ENCODE measurements at regions not wholly inside any gene's neighbourhood (a gene's known extent, or its start where the extent isn't known, plus 50 kb on each side); places are given as distances from the start of the nearest gene placed in this dataset.
"Not testable (repeated sequence)": the region's sequence is repeated elsewhere in the genome, so short reads cannot be mapped to it uniquely, and the experiment has no call there.

DNA sequence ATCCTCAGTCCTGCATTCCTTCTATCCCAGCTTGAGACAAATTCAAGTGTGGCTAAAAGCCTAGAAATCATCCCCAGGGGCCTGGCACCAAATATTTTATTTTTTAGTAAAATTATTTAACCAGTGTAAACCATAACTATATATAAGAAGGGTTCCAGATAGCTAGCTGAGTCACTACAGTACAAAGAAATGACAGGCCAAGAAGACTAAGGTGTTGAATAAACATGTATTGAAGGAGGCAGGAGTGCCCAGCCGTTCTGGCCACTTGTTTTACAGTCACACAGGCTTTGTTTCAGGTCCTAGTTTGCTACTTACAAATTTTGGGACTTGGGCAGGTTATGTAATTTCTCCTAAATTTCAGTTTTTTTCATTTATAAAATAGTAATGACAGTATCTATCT, 225.9 kb upstream of the PITX2 start:
- DNase-seq (ENCODE audit: low spot score): no peak

DNA sequence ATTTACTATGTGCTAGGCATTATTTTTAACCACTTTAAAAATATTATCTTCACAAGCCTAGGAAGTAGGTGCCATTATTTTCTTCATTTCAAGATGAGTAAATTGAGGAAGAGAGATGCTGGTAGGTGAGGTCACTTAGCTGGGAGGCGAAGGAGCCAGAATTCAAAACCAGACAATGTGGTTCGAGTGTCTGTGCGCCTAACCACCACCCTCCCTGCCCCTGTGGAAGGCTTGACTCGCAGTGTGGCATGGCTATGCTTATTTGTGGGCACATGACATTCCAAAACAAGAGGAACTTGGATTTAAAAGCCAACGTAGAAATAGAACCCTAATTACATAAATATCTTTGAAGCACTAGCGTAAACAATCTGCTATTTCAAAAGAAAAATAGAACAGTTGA, 226.6 kb upstream of the PITX2 start:
- no peak for DNase-seq (ENCODE audit: low spot score)

GRCh38 chr4:110850461-110851442, 227.9 kb upstream of the PITX2 start:
- peak; percentile 64 for DNase-seq (ENCODE audit: low spot score)

- DNase-seq (ENCODE audit: low spot score): no peak
Observed at GRCh38 chr4:110851989-110852388, 229.1 kb upstream of the PITX2 start.

DNA sequence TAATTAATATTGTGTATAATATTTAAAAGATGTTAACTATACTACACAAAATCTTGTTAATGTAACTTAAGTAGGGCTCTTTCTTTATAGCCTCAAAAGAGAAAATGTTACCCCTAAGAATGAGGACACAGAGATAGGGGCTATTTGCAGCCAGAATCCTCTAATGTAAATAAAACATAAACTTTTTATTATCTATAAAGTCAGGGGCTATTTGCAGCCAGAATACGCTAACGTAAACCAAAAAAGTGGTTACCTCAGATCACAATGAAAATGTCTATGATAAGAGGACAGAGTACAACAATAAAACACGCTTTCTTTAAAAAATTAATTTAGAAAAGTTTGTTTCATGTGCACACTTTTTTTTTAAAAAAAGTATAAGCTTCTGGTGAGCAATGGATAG, 229.9 kb upstream of the PITX2 start:
- DNase-seq (ENCODE audit: low spot score): no peak

GRCh38 chr4:110853242-110853641, 230.4 kb upstream of the PITX2 start:
- DNase-seq (ENCODE audit: low spot score): no peak

- DNase-seq (ENCODE audit: low spot score): no peak
Observed at GRCh38 chr4:110854021-110854678, 231.3 kb upstream of the PITX2 start.

- no peak for DNase-seq (ENCODE audit: low spot score)
Observed at GRCh38 chr4:110860125-110860524, 237.2 kb upstream of the PITX2 start.

GRCh38 chr4:110860901-110861300, 238.0 kb upstream of the PITX2 start:
- DNase-seq (ENCODE audit: low spot score): no peak

- DNase-seq (ENCODE audit: low spot score): no peak
Observed at GRCh38 chr4:110865611-110866259, 242.9 kb upstream of the PITX2 start.

- no peak for DNase-seq (ENCODE audit: low spot score)
Observed at GRCh38 chr4:110867251-110867960, 244.5 kb upstream of the PITX2 start.

DNA sequence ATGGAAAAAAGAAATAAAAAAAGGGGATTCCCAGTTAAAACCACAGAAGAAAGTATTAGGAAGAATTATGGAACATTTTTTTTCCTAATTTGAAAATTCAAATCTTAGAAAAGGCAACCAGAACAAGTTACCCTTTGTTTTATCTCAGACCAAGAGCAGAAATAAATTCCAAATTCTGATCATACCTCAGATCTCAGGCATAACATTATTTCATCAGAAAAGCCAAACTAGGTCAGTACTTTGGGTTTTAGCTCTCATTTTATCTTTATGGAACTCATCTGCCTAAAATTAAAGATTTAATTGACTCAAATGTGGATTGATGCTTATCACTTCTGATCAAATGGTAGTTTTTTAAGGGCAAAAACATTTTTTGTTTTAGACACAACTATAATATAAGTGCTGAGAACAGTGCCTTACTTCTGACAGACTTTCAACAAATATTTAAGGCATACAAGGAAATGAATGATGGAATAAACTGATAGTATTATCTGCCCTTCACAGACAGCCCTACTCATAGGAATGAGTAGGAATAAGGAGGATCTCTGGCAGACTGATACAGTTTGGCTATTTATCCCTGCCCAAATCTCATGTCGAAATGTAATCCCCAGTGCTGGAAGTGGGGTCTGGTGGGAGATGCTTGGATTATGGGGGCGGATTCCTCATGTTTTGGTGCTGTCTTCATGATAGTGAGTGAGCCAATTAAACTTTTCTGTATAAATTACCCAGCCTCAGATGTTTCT, 245.3 kb upstream of the PITX2 start:
- no peak for DNase-seq (ENCODE audit: low spot score)

- no peak for DNase-seq (ENCODE audit: low spot score)
Observed at GRCh38 chr4:110869114-110869513, 246.2 kb upstream of the PITX2 start.

DNA sequence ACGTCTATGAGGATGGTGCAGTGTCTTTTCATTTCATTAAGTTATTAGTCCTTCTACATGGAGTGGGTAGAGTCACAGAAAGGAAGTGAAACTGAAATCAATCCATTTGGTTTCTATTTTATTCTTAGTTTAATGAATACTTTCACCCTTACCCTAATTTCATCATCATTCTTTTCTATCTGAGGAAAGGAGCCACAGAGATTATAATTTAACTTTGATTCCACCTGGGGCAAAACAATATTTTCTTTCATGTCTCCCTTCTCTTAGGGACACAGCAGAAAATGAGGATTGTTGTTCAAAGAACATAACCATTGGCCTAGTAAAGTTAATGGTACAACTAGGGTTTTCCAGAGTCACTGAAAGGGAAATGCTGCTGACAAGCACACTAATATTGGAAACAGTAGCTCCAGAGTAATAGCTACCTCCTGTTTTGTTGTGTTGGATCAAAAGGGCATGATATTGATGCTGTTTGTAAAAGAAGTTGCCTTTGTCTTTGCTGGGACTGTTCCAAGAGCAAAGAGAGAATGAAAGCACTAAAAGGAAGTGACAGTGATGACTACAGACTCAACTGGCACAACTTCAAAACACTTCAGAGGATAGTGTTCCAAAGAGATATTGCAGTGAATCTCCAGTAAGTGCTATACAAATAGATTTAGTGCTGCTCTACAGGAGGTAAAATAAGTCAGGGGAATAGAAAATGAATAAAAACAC, 247.1 kb upstream of the PITX2 start:
- DNase-seq (ENCODE audit: low spot score): no peak

- DNase-seq (ENCODE audit: low spot score): not testable (repeated sequence)
Observed at GRCh38 chr4:110876214-110876613, 253.3 kb upstream of the PITX2 start.

DNA sequence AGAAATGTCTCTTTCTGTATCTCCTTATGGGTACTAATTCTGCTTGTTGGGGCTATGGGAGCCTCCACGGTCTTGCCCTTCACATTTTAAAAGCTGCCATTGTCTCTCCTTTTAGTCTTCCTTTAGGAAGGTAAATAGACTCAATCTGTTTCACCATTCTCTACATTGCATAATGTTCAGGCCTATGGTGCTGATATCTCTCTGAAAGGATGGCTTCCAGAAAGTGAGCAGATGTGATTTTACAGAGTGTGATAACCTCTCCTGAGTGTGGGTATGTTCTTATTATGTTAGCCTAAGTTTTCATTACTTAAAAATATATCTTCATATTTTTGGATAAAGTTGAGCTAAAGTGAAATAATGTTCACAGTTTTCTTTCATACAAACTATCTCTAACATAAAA, 254.0 kb upstream of the PITX2 start:
- DNase-seq (ENCODE audit: low spot score): no peak

- no peak for DNase-seq (ENCODE audit: low spot score)
Observed at GRCh38 chr4:110877778-110878370, 255.0 kb upstream of the PITX2 start.

DNA sequence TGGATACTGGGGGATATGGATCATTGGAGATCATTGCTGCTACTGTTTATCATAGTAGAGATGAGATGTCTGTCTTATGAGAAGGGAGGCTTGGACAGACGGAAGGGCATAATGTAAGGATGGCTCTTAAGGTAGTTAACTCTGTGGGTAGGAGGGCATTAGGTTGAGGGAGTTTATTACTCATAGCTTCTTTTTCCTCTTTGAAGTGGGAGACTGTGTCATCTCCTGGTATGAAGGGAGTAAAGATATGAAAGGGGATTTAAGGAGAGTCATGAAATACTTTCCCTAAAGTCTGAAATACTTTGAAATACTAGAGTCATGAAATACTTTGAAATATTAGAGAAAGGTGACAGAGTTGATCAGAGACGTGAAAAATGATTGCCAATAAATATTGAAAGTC, 255.5 kb upstream of the PITX2 start:
- DNase-seq (ENCODE audit: low spot score): no peak

DNA sequence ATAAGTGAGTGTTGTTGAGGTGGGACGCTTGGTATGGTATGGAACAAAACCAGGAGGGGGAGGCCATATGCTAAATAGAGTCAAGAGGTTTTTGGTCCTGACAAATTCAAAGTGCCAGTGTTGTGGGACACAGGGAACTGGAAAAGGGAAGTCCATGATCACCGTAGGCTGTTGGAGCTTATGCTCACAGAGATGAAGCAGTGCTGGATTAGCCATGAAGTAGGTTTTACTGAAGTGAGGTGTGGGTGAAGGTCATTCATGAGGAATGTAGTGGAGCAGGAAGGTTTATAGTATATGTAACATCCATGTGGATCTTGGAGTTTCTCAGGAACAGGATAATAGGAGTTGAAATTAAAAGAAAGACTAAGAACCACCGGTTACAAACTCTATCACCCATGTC, 256.1 kb upstream of the PITX2 start:
- DNase-seq (ENCODE audit: low spot score): no peak

DNA sequence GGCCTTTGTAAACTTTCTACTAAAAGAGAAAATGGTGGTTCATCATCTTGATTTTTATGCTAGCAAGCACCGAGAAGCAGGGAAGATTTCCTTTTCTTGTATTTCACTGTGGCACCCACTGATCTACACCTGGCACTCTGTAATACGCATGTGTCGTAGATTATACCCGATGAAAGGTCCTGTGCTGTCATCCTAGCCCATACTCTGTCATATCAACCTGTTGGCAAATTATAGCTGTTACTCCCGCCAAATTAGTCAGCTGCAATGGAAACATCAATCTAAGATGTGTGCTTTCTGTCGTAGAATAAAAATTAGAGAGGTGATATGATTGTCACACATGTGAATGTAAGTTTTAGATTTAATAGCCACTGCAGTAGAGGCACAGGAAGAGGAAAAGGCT, 263.4 kb upstream of the PITX2 start:
- no peak for DNase-seq (ENCODE audit: low spot score)
